22Rv1 (cell line): ENCODE measurements at regions not wholly inside any gene's neighbourhood (a gene's known extent, or its start where the extent isn't known, plus 50 kb on each side); places are given as distances from the start of the nearest gene placed in this dataset.

Experiments
- H3K27ac ChIP-seq: fragments of 450-650 bp; 2 replicates; pipeline ENCODE4 v1.5.1; 2017
- ZFX ChIP-seq: fragments of 450-650 bp; IDR thresholded peaks from 2 replicates; pipeline ENCODE4 v1.6.1; 2017; ENCODE audit warnings: antibody characterized with exemption, borderline replicate concordance
- TF ChIP-seq, protein P1 (sequence below): fragments of 450-650 bp; IDR thresholded peaks from 2 replicates; pipeline ENCODE4 v1.5.1; 2017; ENCODE audit warnings: mild to moderate bottlenecking

DNA sequence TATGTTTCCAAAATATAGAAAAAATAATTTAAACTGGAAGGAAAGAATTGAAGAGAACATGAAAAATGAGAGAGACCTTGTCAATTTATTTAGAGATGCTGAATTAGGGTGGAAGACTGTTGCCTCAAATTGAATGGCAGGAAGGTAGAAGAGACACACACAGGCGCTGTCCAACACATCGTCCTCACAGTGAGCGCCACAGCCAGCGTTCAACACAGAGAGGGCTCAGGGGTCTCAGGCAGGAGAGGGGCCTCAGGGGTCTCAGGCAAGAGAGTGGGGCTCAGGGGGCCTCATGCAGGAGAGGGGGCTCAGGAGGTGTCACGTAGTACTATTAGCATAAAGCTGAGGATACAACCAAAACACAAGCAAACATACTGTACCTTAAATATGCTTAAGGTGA is 65.7 kb downstream of the TMEM18 start:
- no peak overlapping the region for H3K27ac ChIP-seq
- no peak for TF ChIP-seq ZFX

DNA sequence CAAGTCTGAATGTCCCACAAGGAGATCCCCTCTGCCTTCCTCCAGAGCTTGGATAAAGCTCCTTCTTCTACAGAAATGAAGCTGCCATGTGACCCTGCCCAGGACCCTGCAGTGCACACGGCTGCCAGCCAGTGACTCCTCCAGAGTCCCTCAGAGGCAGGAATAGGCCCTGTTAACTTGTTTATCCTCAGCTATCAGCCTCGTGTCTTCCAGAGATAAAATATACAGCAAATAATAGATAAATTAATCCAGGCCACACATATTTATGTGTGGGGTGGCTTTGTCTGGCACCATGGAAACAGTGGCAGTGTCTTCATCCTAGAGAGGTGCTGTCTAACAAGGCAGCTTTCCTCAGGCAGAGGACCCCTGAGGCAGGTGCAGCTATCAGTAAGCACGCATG is 66.7 kb downstream of the TMEM18 start:
- H3K27ac ChIP-seq = no peak overlapping the region
- TF ChIP-seq ZFX = no peak
- TF ChIP-seq, protein P1, sequence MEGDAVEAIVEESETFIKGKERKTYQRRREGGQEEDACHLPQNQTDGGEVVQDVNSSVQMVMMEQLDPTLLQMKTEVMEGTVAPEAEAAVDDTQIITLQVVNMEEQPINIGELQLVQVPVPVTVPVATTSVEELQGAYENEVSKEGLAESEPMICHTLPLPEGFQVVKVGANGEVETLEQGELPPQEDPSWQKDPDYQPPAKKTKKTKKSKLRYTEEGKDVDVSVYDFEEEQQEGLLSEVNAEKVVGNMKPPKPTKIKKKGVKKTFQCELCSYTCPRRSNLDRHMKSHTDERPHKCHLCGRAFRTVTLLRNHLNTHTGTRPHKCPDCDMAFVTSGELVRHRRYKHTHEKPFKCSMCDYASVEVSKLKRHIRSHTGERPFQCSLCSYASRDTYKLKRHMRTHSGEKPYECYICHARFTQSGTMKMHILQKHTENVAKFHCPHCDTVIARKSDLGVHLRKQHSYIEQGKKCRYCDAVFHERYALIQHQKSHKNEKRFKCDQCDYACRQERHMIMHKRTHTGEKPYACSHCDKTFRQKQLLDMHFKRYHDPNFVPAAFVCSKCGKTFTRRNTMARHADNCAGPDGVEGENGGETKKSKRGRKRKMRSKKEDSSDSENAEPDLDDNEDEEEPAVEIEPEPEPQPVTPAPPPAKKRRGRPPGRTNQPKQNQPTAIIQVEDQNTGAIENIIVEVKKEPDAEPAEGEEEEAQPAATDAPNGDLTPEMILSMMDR = no peak

- no peak for TF ChIP-seq ZFX
- TF ChIP-seq, protein P1 = no peak
- H3K27ac ChIP-seq = no peak overlapping the region
Observed at GRCh38 chr2:609881-610280, 67.3 kb downstream of the TMEM18 start.

DNA sequence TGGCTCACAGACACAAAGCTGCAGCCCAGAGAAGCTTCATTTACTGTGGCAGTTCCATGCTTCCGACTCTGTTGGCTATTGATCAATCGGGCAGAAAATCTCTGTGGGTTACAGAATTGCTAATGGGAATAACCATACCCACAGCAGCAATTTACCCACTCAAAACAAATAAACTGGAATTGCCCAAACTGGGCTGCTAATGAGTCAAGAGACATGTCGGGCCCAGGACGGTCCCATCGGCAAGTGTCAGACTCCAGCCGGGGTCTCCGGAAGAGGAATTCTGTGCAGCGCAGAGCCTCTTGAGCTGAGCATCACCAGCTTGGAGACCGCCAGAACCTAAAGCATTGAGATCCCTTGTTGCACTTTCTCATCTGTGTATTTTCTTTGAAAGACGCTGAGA is 67.8 kb downstream of the TMEM18 start:
- TF ChIP-seq, protein P1 = no peak
- TF ChIP-seq ZFX = no peak
- H3K27ac ChIP-seq = no peak overlapping the region

GRCh38 chr2:608711-609110 is 68.5 kb downstream of the TMEM18 start:
- H3K27ac ChIP-seq = no peak overlapping the region
- no peak for TF ChIP-seq ZFX
- TF ChIP-seq, protein P1 = no peak

DNA sequence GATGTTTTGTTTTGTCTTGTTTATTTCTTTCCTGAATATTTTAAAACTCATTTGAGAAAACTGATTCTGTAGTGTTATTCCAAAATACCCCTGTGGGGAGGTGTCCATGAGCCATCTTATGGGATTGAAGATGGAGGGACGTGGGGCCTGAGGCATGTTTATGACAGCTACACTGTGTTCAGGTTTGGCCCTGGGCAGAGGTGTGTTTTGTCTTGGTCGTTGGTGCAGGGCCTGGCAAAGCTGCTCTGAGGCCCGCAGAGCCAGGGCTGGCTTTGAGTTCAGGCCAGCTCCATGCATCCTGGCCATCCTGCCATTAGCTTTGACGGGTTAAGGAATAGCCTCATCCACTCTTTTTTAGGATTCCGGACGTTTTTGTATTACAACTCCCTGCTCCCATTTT is 68.9 kb downstream of the TMEM18 start:
- TF ChIP-seq ZFX = no peak
- TF ChIP-seq, protein P1 = no peak
- H3K27ac ChIP-seq = no peak overlapping the region

GRCh38 chr2:607709-608108 is 69.5 kb downstream of the TMEM18 start:
- no peak overlapping the region for H3K27ac ChIP-seq
- TF ChIP-seq, protein P1 = no peak
- TF ChIP-seq ZFX = no peak

DNA sequence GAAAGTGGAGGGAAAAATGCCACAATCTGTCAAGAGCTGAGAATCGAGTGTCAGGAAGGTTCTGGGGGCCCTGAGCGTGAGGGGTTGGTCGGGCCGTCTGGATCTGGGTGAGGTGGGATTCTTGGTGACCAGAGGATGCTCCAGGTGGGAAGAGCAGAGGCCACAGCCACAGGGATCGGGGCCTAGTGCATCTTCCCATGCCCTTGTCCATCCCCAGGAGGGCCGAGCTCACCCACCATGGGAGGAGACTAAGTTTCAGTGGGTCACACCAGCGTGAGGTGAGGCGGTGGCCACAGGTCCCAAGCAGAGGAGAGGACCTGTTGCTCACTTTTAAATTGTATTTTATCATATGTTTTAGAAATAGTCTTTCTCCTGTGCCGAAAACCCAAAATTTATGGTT is 70.0 kb downstream of the TMEM18 start:
- no peak for TF ChIP-seq ZFX
- H3K27ac ChIP-seq = no peak overlapping the region
